Middle frontal gyrus (tissue), 1 donor: ENCODE measurements at regions not wholly inside any gene's neighbourhood (a gene's known extent, or its start where the extent isn't known, plus 50 kb on each side); places are given as distances from the start of the nearest gene placed in this dataset.
"Not testable (repeated sequence)": the region's sequence is repeated elsewhere in the genome, so short reads cannot be mapped to it uniquely, and the experiment has no call there.

ENCODE experiments used
- DNase-seq: peaks from one replicate; pipeline ENCODE4 v3.0.0-alpha.2; 2015; ENCODE audit warnings: low spot score; ENCODE audit errors: extremely low spot score

- no peak for DNase-seq
Observed at GRCh38 chr2:241956521-241957110, 87.1 kb downstream of the RTP5 start.

- DNase-seq = no peak
Observed at GRCh38 chr2:241957276-241957675, 87.7 kb downstream of the RTP5 start.

GRCh38 chr2:241958818-241959545 is 89.5 kb downstream of the RTP5 start:
- no peak for DNase-seq

- DNase-seq = no peak
Observed at GRCh38 chr2:241959751-241960269, 90.3 kb downstream of the RTP5 start.

- no peak for DNase-seq
Observed at GRCh38 chr2:241961454-241961853, 91.9 kb downstream of the RTP5 start.

- DNase-seq = no peak
Observed at GRCh38 chr2:241964133-241964532, 94.6 kb downstream of the RTP5 start.

- DNase-seq = no peak
Observed at GRCh38 chr2:241965931-241966412, 96.4 kb downstream of the RTP5 start.

GRCh38 chr2:241966647-241967466 is 97.3 kb downstream of the RTP5 start:
- no peak for DNase-seq

GRCh38 chr2:241967467-241968144 is 98.1 kb downstream of the RTP5 start:
- DNase-seq = no peak

GRCh38 chr2:241968417-241968816 is 98.9 kb downstream of the RTP5 start:
- DNase-seq = no peak

GRCh38 chr2:241969182-241969581 is 99.7 kb downstream of the RTP5 start:
- DNase-seq = not testable (repeated sequence)

GRCh38 chr2:241970716-241971115 is 101.2 kb downstream of the RTP5 start:
- no peak for DNase-seq

GRCh38 chr2:241974096-241974495 is 104.6 kb downstream of the RTP5 start:
- DNase-seq = no peak

- no peak for DNase-seq
Observed at GRCh38 chr2:241974851-241975592, 105.5 kb downstream of the RTP5 start.

GRCh38 chr2:241975593-241976284 is 106.2 kb downstream of the RTP5 start:
- no peak for DNase-seq

- DNase-seq = no peak
Observed at GRCh38 chr2:241976296-241976695, 106.8 kb downstream of the RTP5 start.

- DNase-seq = no peak
Observed at GRCh38 chr2:241977557-241978300, 108.2 kb downstream of the RTP5 start.

GRCh38 chr2:241978670-241979069 is 109.1 kb downstream of the RTP5 start:
- no peak for DNase-seq

GRCh38 chr2:241980193-241980592 is 110.7 kb downstream of the RTP5 start:
- no peak for DNase-seq
